NB4 (cell line): ENCODE measurements at regions not wholly inside any gene's neighbourhood (a gene's known extent, or its start where the extent isn't known, plus 50 kb on each side); places are given as distances from the start of the nearest gene placed in this dataset.

ENCODE experiments used
- DNase-seq: peaks from one replicate; pipeline ENCODE4 v3.0.0; 2010; ENCODE audit warnings: low read depth
- H3K4me3 ChIP-seq: one replicate; pipeline ENCODE4 v1.5.1; 2011; ENCODE audit warnings: mild to moderate bottlenecking, low read depth, low read length, moderate library complexity
- MAX ChIP-seq: IDR thresholded peaks from 2 replicates; pipeline ENCODE4 v1.6.1; 2011; ENCODE audit warnings: low read depth, low read length
- MYC ChIP-seq: IDR thresholded peaks from 2 replicates; pipeline ENCODE4 v1.6.1; 2011; ENCODE audit warnings: low read depth, low read length
- POLR2A ChIP-seq: IDR thresholded peaks from 2 replicates; pipeline ENCODE4 v1.6.1; 2011; ENCODE audit warnings: mild to moderate bottlenecking; ENCODE audit not compliant: insufficient read length; ENCODE audit errors: extremely low read depth
- TF ChIP-seq, protein P1 (sequence below): IDR thresholded peaks from one replicate; pipeline ENCODE4 v1.5.1; 2012; ENCODE audit warnings: low read depth, low read length

- DNase-seq: peak; percentile 45
- TF ChIP-seq MYC (no peak), POLR2A (no peak), MAX (no peak)
- TF ChIP-seq, protein P1, sequence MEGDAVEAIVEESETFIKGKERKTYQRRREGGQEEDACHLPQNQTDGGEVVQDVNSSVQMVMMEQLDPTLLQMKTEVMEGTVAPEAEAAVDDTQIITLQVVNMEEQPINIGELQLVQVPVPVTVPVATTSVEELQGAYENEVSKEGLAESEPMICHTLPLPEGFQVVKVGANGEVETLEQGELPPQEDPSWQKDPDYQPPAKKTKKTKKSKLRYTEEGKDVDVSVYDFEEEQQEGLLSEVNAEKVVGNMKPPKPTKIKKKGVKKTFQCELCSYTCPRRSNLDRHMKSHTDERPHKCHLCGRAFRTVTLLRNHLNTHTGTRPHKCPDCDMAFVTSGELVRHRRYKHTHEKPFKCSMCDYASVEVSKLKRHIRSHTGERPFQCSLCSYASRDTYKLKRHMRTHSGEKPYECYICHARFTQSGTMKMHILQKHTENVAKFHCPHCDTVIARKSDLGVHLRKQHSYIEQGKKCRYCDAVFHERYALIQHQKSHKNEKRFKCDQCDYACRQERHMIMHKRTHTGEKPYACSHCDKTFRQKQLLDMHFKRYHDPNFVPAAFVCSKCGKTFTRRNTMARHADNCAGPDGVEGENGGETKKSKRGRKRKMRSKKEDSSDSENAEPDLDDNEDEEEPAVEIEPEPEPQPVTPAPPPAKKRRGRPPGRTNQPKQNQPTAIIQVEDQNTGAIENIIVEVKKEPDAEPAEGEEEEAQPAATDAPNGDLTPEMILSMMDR: no peak
- no peak overlapping the region for H3K4me3 ChIP-seq
Observed at GRCh38 chr5:171660434-171660833, 125.2 kb upstream of the SMIM23 start.

GRCh38 chr5:171661143-171661542, 124.5 kb upstream of the SMIM23 start:
- DNase-seq: no peak
- H3K4me3 ChIP-seq: no peak overlapping the region
- TF ChIP-seq MAX: no peak

DNA sequence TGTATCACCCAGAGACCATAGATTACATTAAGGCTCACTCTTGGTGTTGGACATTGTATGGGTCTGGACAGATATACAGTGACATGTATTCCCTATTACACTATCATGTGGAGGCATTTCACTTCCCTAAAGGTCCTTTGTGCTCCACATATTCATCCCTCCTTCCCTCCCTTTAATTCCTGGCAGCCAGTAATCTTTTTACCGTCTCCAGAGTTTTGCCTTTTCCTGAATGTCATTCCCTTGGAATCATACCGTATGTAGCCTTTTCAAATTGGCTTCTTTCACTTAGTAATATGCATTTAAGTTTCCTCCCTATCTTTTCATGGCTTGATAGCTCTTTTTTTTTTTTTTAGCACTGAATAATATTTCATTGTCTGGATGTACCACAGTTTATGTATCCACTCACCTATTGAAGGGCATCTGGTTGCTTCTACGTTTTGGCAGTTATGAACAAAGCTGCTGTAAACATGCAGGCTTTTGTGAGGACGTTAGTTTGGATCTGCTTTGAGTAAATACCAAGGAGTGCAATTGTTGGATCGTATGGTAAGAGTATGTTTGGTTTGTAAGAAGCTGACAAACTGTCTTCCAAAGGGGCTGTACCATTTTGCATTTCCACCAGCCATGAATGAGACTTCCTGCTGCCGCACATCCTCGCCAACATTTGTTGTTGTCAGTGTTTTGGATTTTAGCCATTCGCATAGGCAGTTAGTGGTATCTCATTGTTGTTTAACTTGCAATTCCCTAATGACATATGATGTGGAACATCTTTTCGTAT, 122.1 kb upstream of the SMIM23 start:
- no peak for DNase-seq
- TF ChIP-seq MAX: no peak
- TF ChIP-seq POLR2A: no peak
- TF ChIP-seq MYC: no peak
- TF ChIP-seq, protein P1: no peak

GRCh38 chr5:171664489-171664888, 121.1 kb upstream of the SMIM23 start:
- no peak for TF ChIP-seq POLR2A
- no peak for TF ChIP-seq MAX
- TF ChIP-seq MYC: no peak
- TF ChIP-seq, protein P1: no peak
- no peak overlapping the region for H3K4me3 ChIP-seq
- no peak for DNase-seq

More for the DNA sequence above, 122.1 kb upstream of the SMIM23 start:
- no peak overlapping the region for H3K4me3 ChIP-seq

DNA sequence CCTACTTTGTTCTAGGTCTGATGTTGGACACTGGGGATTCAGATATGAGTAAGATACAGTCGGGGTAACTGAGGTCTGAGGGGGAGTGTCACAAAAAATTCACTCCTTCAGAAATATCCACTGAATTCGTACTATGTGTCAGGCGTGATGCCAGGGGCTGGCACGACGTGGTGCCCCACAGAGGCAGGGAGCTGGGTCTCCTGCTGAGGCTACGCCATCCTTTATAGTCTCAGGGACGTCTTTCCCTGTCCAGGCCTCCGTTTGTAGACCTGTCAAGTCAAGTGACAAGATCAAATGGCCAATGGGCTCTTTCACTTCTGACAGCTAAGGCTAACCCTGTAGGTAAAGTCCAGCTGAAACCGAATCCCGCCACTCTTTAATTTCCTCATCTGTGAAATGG, 118.8 kb upstream of the SMIM23 start:
- TF ChIP-seq MYC: no peak
- TF ChIP-seq, protein P1: no peak
- no peak for TF ChIP-seq POLR2A
- TF ChIP-seq MAX: no peak
- DNase-seq: no peak
- H3K4me3 ChIP-seq: no peak overlapping the region

GRCh38 chr5:171667341-171668096, 118.1 kb upstream of the SMIM23 start:
- DNase-seq: no peak
- H3K4me3 ChIP-seq: no peak overlapping the region
- TF ChIP-seq MYC (no peak), POLR2A (no peak), MAX (no peak)
- TF ChIP-seq, protein P1: no peak
